ENCODE measurements at regions not wholly inside any gene's neighbourhood (a gene's known extent, or its start where the extent isn't known, plus 50 kb on each side); places are given as distances from the start of the nearest gene placed in this dataset.
"Not testable (repeated sequence)": the region's sequence is repeated elsewhere in the genome, so short reads cannot be mapped to it uniquely, and the experiment has no call there.

- H3K4me3 Mint-ChIP-seq, H3K4me1 Mint-ChIP-seq, H3K27me3 Mint-ChIP-seq, ATAC-seq, DNase-seq, H3K27ac Mint-ChIP-seq, H3K9me3 Mint-ChIP-seq: not testable (repeated sequence)
Observed at GRCh38 chr1:228611707-228612106, 123.6 kb upstream of the RHOU start.

- peak overlapping the region in 1 of 2 donors; percentile 28 for H3K27ac Mint-ChIP-seq
- not testable (repeated sequence) for H3K27me3 Mint-ChIP-seq, H3K9me3 Mint-ChIP-seq, ATAC-seq, H3K4me1 Mint-ChIP-seq
- peak in 1 of 2 donors; percentile 48 for DNase-seq
- peak overlapping the region; percentile 75 to 76 for H3K4me3 Mint-ChIP-seq
Observed at GRCh38 chr1:228622002-228622716, 113.1 kb upstream of the RHOU start.

- not testable (repeated sequence) for H3K27me3 Mint-ChIP-seq, H3K9me3 Mint-ChIP-seq, DNase-seq, H3K4me1 Mint-ChIP-seq, H3K27ac Mint-ChIP-seq, ATAC-seq
- peak overlapping the region in 1 of 2 donors; percentile 69 for H3K4me3 Mint-ChIP-seq
Observed at GRCh38 chr1:228626481-228626880, 108.8 kb upstream of the RHOU start.

- peak overlapping the region in 1 of 2 donors; percentile 33 for H3K4me3 Mint-ChIP-seq
- peak; percentile 18 to 42 for DNase-seq
- H3K27me3 Mint-ChIP-seq, H3K4me1 Mint-ChIP-seq, ATAC-seq, H3K27ac Mint-ChIP-seq, H3K9me3 Mint-ChIP-seq: not testable (repeated sequence)
Observed at GRCh38 chr1:228632858-228633257, 102.4 kb upstream of the RHOU start.

- not testable (repeated sequence) for H3K27ac Mint-ChIP-seq, H3K4me3 Mint-ChIP-seq, H3K27me3 Mint-ChIP-seq, H3K9me3 Mint-ChIP-seq, H3K4me1 Mint-ChIP-seq, ATAC-seq
- DNase-seq, result peak; percentile 44 to 65
Observed at GRCh38 chr1:228635304-228635703, 100.0 kb upstream of the RHOU start.

- H3K9me3 Mint-ChIP-seq, ATAC-seq, H3K27ac Mint-ChIP-seq, H3K4me1 Mint-ChIP-seq, H3K4me3 Mint-ChIP-seq, H3K27me3 Mint-ChIP-seq: not testable (repeated sequence)
- peak; percentile 20 to 33 for DNase-seq
Observed at GRCh38 chr1:228637529-228637928, 97.8 kb upstream of the RHOU start.

- Mint-ChIP-seq H3K9me3 (no peaks in the 10 kb centered on the region), H3K4me1 (peaks cover 34% of the 10 kb centered on the region), H3K27ac (peak overlapping the region; percentile 0 to 4), H3K4me3 (peak overlapping the region; percentile 85 to 96), H3K27me3 (peaks cover 51% of the 10 kb centered on the region)
- DNase-seq (peak; percentile 36 to 52), ATAC-seq (peak; percentile 84)
Observed at GRCh38 chr1:228646717-228647522, 88.4 kb upstream of the RHOU start.

GRCh38 chr1:228647523-228648444, 87.5 kb upstream of the RHOU start:
- Mint-ChIP-seq H3K4me3 (peak overlapping the region; percentile 85 to 96), H3K4me1 (peaks cover 34% of the 10 kb centered on the region), H3K27me3 (peaks cover 58% of the 10 kb centered on the region), H3K9me3 (no peaks in the 10 kb centered on the region), H3K27ac (no peak overlapping the region)
- ATAC-seq (peak; percentile 57), DNase-seq (peak; percentile 11 to 23)

- no peak overlapping the region for H3K27ac Mint-ChIP-seq
- H3K4me1 Mint-ChIP-seq, result peaks cover 34% of the 10 kb centered on the region
- peaks cover 60% of the 10 kb centered on the region for H3K27me3 Mint-ChIP-seq
- DNase-seq, result no peak
- peak overlapping the region; percentile 85 to 96 for H3K4me3 Mint-ChIP-seq
- no peak for ATAC-seq
- H3K9me3 Mint-ChIP-seq, result no peaks in the 10 kb centered on the region
Observed at GRCh38 chr1:228648647-228649383, 86.5 kb upstream of the RHOU start.

- peak in 1 of 2 donors; percentile 16 for DNase-seq
- ATAC-seq, result no peak
- H3K4me3 Mint-ChIP-seq, result peak overlapping the region in 1 of 2 donors; percentile 19
- H3K27me3 Mint-ChIP-seq, result peaks cover 66% of the 10 kb centered on the region
- H3K27ac Mint-ChIP-seq, result no peak overlapping the region
- no peaks in the 10 kb centered on the region for H3K9me3 Mint-ChIP-seq
- peaks cover 34% of the 10 kb centered on the region for H3K4me1 Mint-ChIP-seq
Observed at GRCh38 chr1:228650141-228650540, 85.1 kb upstream of the RHOU start.

- DNase-seq (no peak), ATAC-seq (no peak)
- Mint-ChIP-seq H3K27ac (no peak overlapping the region), H3K4me3 (no peak overlapping the region), H3K4me1 (peaks cover 34% of the 10 kb centered on the region), H3K9me3 (no peaks in the 10 kb centered on the region), H3K27me3 (peaks cover 73% of the 10 kb centered on the region)
Observed at GRCh38 chr1:228650946-228651345, 84.3 kb upstream of the RHOU start.

- H3K9me3 Mint-ChIP-seq, result no peaks in the 10 kb centered on the region
- ATAC-seq (no peak), DNase-seq (no peak)
- H3K4me1 Mint-ChIP-seq, result peaks cover 26% of the 10 kb centered on the region
- no peak overlapping the region for H3K27ac Mint-ChIP-seq
- H3K27me3 Mint-ChIP-seq, result peaks cover 77% of the 10 kb centered on the region
- no peak overlapping the region for H3K4me3 Mint-ChIP-seq
Observed at GRCh38 chr1:228652116-228652515, 83.2 kb upstream of the RHOU start.

GRCh38 chr1:228653057-228653456, 82.2 kb upstream of the RHOU start:
- H3K27ac Mint-ChIP-seq, ATAC-seq, H3K4me3 Mint-ChIP-seq, H3K9me3 Mint-ChIP-seq, DNase-seq: not testable (repeated sequence)
- Mint-ChIP-seq H3K27me3 (peaks cover 73% of the 10 kb centered on the region), H3K4me1 (peaks cover 17% of the 10 kb centered on the region)

- Mint-ChIP-seq H3K9me3 (no peaks in the 10 kb centered on the region), H3K27me3 (peaks cover 69% of the 10 kb centered on the region), H3K27ac (no peak overlapping the region), H3K4me1 (peaks cover 10% of the 10 kb centered on the region), H3K4me3 (no peak overlapping the region)
- ATAC-seq, result no peak
- no peak for DNase-seq
Observed at GRCh38 chr1:228653748-228654147, 81.5 kb upstream of the RHOU start.

All from stimulated activated naive CD8-positive, alpha-beta T cell treated with anti-CD3 and anti-CD28 coated beads, Interleukin-15, amount 100 ng/mL, for 72 hours (primary cell).